Lower leg skin (tissue), 4 donors: ENCODE measurements at regions not wholly inside any gene's neighbourhood (a gene's known extent, or its start where the extent isn't known, plus 50 kb on each side); places are given as distances from the start of the nearest gene placed in this dataset.
A peak's percentile ranks its signal among the peaks of the same experiment; 100 is the strongest.

Experiments used
- DNase-seq, 2 donors: peaks; one replicate each; pipeline ENCODE4 v3.0.0-alpha.2; 2019; ENCODE audit warnings: low spot score in 2 of 2
- H3K4me3 ChIP-seq: fragments of 200-600 bp; sonication (generic); 2 replicates; pipeline ENCODE4 v1.5.1; 2017; ENCODE audit warnings: mild to moderate bottlenecking, low read depth; ENCODE audit not compliant: poor library complexity, severe bottlenecking
- POLR2A ChIP-seq, 2 donors: fragments of 450-650 bp; IDR thresholded peaks; one replicate each; pipeline ENCODE4 v1.6.1; 2016 to 2017; ENCODE audit warnings: antibody characterized with exemption in 2 of 2, mild to moderate bottlenecking in 1 of 2, moderate library complexity in 1 of 2
- WGBS, 2 donors: methylation state at CpG; one replicate each; pipeline ENCODE4 v1.1.5; 2018; 5-methylcytosine and 5-hydroxymethylcytosine counted together
- intact Hi-C: fragments of 100-400 bp; cut with DNase I; formaldehyde crosslinking; loops from one replicate; pipeline ENCODE4 v1.15.0; 2023; ENCODE audit warnings: low total_unique reads
- TF ChIP-seq, protein P1 (sequence below), 3 donors: fragments of 450-650 bp; IDR thresholded peaks; one replicate each; pipeline ENCODE4 v1.5.1; 2016; ENCODE audit warnings: antibody characterized with exemption in 3 of 3, mild to moderate bottlenecking in 3 of 3, moderate library complexity in 2 of 3

DNA sequence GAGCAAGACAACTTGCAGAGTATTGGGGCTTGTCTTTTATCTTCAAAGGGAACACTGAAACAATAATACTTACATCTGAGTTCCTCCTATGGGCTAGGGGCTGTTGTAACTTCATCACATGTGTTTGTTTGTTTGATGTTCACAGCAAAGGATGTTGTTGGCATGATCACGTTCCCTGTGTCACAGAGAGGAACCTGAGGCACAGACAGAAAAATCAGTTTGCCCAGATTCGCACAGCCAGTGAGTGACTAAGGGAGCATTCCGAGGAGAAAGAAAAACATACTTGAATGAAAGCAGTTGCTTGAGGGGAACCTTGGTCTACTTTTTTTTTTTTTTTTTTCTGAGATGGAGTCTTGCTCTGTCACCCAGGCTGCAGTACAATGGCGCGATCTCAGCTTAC is 87.2 kb upstream of the PFKP start:
- TF ChIP-seq, protein P1, sequence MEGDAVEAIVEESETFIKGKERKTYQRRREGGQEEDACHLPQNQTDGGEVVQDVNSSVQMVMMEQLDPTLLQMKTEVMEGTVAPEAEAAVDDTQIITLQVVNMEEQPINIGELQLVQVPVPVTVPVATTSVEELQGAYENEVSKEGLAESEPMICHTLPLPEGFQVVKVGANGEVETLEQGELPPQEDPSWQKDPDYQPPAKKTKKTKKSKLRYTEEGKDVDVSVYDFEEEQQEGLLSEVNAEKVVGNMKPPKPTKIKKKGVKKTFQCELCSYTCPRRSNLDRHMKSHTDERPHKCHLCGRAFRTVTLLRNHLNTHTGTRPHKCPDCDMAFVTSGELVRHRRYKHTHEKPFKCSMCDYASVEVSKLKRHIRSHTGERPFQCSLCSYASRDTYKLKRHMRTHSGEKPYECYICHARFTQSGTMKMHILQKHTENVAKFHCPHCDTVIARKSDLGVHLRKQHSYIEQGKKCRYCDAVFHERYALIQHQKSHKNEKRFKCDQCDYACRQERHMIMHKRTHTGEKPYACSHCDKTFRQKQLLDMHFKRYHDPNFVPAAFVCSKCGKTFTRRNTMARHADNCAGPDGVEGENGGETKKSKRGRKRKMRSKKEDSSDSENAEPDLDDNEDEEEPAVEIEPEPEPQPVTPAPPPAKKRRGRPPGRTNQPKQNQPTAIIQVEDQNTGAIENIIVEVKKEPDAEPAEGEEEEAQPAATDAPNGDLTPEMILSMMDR (IDR thresholded peaks at IDR 0.05), result no peak
- no peak overlapping the region for H3K4me3 ChIP-seq
- DNase-seq, result no peak
- WGBS, 2 donors, result 81 to 87% methylated on average over 5 of the region's 5 CpGs
- intact Hi-C loops, result no loop called here

GRCh38 chr10:2979306-2979705 is 88.0 kb upstream of the PFKP start:
- 69 to 74% methylated on average over 8 of the region's 8 CpGs for WGBS, 2 donors
- peak in 1 of 2 donors; percentile 31 for DNase-seq
- TF ChIP-seq POLR2A (IDR thresholded peaks at IDR 0.05), result no peak
- TF ChIP-seq, protein P1 (IDR thresholded peaks at IDR 0.05), result no peak
- H3K4me3 ChIP-seq, result no peak overlapping the region
- intact Hi-C loops, result no loop called here

DNA sequence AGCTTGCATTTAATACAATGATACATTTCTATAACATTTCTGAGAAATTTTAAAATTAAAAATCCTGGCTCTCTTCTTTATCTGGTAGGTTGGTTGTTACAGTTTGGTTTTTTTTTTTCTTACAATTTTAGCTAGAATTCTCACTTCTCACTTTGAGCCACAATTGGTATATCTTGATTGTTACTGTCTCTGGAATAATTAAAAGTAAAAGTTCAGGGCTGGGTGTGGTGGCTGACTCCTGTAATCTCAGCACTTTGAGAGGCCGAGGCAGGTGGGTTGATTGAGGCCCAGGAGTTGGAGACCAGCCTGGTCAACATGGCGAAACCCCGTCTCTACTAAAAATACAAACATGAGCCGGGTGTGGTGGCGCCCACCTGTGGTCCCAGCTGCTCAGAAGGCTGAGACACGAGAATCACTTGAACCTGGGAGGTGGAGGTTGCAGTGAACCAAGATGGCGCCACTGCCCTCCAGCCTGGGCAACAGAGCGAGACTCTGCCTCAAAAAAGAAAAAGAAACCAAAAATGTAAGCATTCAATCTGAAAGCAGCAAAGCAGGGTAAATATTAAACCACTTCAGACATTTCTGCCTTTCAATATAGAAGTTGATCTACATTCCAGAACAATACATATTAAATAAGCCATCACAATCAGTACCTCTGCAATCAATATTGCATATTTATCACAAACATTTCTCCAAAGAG is 88.6 kb upstream of the PFKP start:
- no peak overlapping the region for H3K4me3 ChIP-seq
- DNase-seq, result no peak
- intact Hi-C loops, result no loop called here
- 91 to 93% methylated on average over 8 of the region's 8 CpGs for WGBS, 2 donors
- TF ChIP-seq POLR2A (IDR thresholded peaks at IDR 0.05), result no peak
- TF ChIP-seq, protein P1 (IDR thresholded peaks at IDR 0.05), result no peak

GRCh38 chr10:2978111-2978510 is 89.2 kb upstream of the PFKP start:
- intact Hi-C loops, result no loop called here
- TF ChIP-seq, protein P1 (IDR thresholded peaks at IDR 0.05), result no peak
- TF ChIP-seq POLR2A (IDR thresholded peaks at IDR 0.05), result no peak
- no peak overlapping the region for H3K4me3 ChIP-seq
- WGBS, 2 donors, result 8 to 15% methylated on average over 2 of the region's 2 CpGs
- no peak for DNase-seq

GRCh38 chr10:2974503-2975207 is 92.7 kb upstream of the PFKP start:
- DNase-seq, result no peak
- 89 to 93% methylated on average over 12 of the region's 12 CpGs for WGBS, 2 donors
- intact Hi-C loops, result no loop called here
- TF ChIP-seq, protein P1 (IDR thresholded peaks at IDR 0.05), result no peak
- TF ChIP-seq POLR2A (IDR thresholded peaks at IDR 0.05), result no peak
- no peak overlapping the region for H3K4me3 ChIP-seq
